ENCODE measurements at regions not wholly inside any gene's neighbourhood (a gene's known extent, or its start where the extent isn't known, plus 50 kb on each side); places are given as distances from the start of the nearest gene placed in this dataset.

- no peak for DNase-seq
Measured at GRCh38 chr6:134866563-134866962, 83.3 kb downstream of the ALDH8A1 start.

GRCh38 chr6:134864558-134864957, 85.3 kb downstream of the ALDH8A1 start:
- DNase-seq = no peak

- DNase-seq = no peak
Measured at GRCh38 chr6:134863763-134864510, 86.0 kb downstream of the ALDH8A1 start.

GRCh38 chr6:134854366-134854765, 95.5 kb downstream of the ALDH8A1 start:
- DNase-seq = no peak

GRCh38 chr6:134853111-134854055, 96.5 kb downstream of the ALDH8A1 start:
- no peak for DNase-seq

GRCh38 chr6:134851548-134851947, 98.4 kb downstream of the ALDH8A1 start:
- no peak for DNase-seq

- no peak for DNase-seq
Measured at GRCh38 chr6:134850721-134851305, 99.1 kb downstream of the ALDH8A1 start.

GRCh38 chr6:134849920-134850447, 99.9 kb downstream of the ALDH8A1 start:
- no peak for DNase-seq

- DNase-seq = no peak
Measured at GRCh38 chr6:134848076-134848475, 101.8 kb downstream of the ALDH8A1 start.

GRCh38 chr6:134846865-134847264, 103.0 kb downstream of the ALDH8A1 start:
- no peak for DNase-seq

- DNase-seq = no peak
Measured at GRCh38 chr6:134846031-134846430, 103.9 kb downstream of the ALDH8A1 start.

- no peak for DNase-seq
Measured at GRCh38 chr6:134844120-134844519, 105.8 kb downstream of the ALDH8A1 start.

- no peak for DNase-seq
Measured at GRCh38 chr6:134840086-134840867, 109.6 kb downstream of the ALDH8A1 start.

- no peak for DNase-seq
Measured at GRCh38 chr6:134835993-134836392, 113.9 kb downstream of the ALDH8A1 start.

- DNase-seq = no peak
Measured at GRCh38 chr6:134830940-134831339, 119.0 kb downstream of the ALDH8A1 start.

- DNase-seq = no peak
Measured at GRCh38 chr6:134830194-134830593, 119.7 kb downstream of the ALDH8A1 start.

GRCh38 chr6:134828641-134829040, 121.3 kb downstream of the ALDH8A1 start:
- DNase-seq = no peak

GRCh38 chr6:134826889-134827737, 122.8 kb downstream of the ALDH8A1 start:
- no peak for DNase-seq

- no peak for DNase-seq
Measured at GRCh38 chr6:134823710-134824034, 126.2 kb downstream of the ALDH8A1 start.

GRCh38 chr6:134822920-134823709, 126.8 kb downstream of the ALDH8A1 start:
- DNase-seq = peak; percentile 16

Measured in NCI-H2029 treated with DMSO at 0.1 percent for 48 hours (cell line).